OCI-LY3 (cell line): ENCODE measurements at regions not wholly inside any gene's neighbourhood (a gene's known extent, or its start where the extent isn't known, plus 50 kb on each side); places are given as distances from the start of the nearest gene placed in this dataset.

Experiments used
- CTCF ChIP-seq: fragments of 200-600, 300-600 bp; sonication (generic); IDR thresholded peaks from 2 replicates; pipeline ENCODE4 v1.5.1; 2014; ENCODE audit warnings: antibody characterized with exemption, low read length, low read depth
- EZH2phosphoT487 ChIP-seq: fragments of 200-600 bp; shearing (Covaris generic); IDR thresholded peaks from 2 replicates; pipeline ENCODE4 v1.6.1; 2018; ENCODE audit warnings: antibody characterized with exemption, mixed run types, low read depth

DNA sequence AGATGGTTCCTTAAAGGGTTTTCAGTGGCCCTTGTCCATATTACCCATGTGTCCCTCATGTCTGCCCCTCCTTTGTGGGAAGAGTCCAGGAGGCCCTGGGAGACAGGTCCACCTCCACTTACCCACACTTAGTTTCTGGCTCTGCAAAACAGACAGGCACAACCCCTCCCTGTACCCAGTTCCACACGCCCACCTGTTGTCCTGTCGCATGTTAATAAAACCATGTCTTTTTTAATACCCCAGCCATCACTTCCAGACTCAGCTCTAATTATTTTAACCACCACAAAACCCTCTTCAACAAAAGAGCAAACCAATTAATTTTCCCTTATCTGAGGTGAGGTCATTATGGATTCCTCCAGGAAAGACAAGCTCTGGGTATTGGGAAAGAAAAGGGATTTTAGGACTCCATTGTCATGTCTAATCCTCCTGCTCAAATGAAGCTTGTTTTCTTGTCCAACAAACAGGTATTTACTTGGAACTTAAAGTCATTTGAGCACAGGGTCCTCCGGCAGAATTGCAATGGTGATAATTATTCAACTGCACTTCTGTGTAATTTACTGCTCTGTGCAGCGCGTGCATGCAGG is 68.9 kb downstream of the CCDC185 start:
- no peak for TF ChIP-seq CTCF
- TF ChIP-seq EZH2phosphoT487 = no peak
